ENCODE measurements at regions not wholly inside any gene's neighbourhood (a gene's known extent, or its start where the extent isn't known, plus 50 kb on each side); places are given as distances from the start of the nearest gene placed in this dataset.

DNA sequence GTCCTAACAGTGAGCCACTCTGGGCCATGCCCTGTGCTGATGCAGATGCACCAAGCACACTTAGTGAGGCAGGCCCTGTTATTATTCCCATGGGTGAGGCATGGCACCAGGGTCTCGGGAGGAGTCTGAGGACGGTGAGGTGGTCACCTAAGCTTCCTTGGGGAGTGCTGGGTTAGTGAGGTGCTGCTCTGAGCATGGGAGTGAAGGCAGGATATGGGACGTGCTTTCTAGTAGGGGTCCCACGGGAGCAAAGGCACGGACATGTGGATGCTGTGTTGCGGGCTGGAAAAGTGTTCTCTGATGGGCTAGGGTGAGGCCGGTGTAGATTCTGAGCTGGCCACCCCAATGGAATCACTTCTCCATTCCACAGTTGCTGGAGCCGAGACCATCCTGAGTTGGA, 77.5 kb upstream of the CSF3R start:
- H3K79me2 ChIP-seq (ENCODE audit: control insufficient read depth in 1 of 2, insufficient read depth in 2 of 2, low read length in 2 of 2) = no peaks in the 10 kb centered on the region
- H2BK120ac ChIP-seq (replicated peaks; ENCODE audit: low read depth, low read length) = no peak overlapping the region
- H2BK5ac ChIP-seq (ENCODE audit: low read depth, low read length) = no peak overlapping the region
- H3K9ac ChIP-seq (replicated peaks in 1 of 4; ENCODE audit: extremely low read depth in 1 of 4, low read depth in 3 of 4, low read length in 3 of 4) = no peak overlapping the region
- peaks cover 2% of the 10 kb centered on the region; the same call in 1 of the 2 replicates for H3K23me2 ChIP-seq (ENCODE audit: low read depth, low read length)
- DNase-seq (ENCODE audit: low read depth in 1 of 2, low spot score in 2 of 2) = no peak
- no peak overlapping the region for H3K14ac ChIP-seq (ENCODE audit: insufficient read length)
- H2BK12ac ChIP-seq (ENCODE audit: low read depth, low read length) = no peak overlapping the region
- no peak overlapping the region for H3K56ac ChIP-seq (replicated peaks; ENCODE audit: insufficient read length, low read depth, low read length)
- no peak for FAIRE-seq
- H2AFZ ChIP-seq (ENCODE audit: low read length) = no peak overlapping the region
- no peak overlapping the region for H2BK20ac ChIP-seq (ENCODE audit: low read length)
- no peak overlapping the region for H3K4ac ChIP-seq (replicated peaks; ENCODE audit: insufficient read length, low read depth, low read length)
- H3K9me3 ChIP-seq (ENCODE audit: insufficient read depth in 2 of 2, low read depth in 1 of 2, low read length in 1 of 2) = no peaks in the 10 kb centered on the region
- no peak overlapping the region for H3K4me2 ChIP-seq (ENCODE audit: insufficient read depth in 1 of 2, low read depth in 2 of 2, low read length in 2 of 2)
- ChIA-PET CTCF (ENCODE audit: partially characterized antibody) (interaction anchor here (1.0 to 11.8 kb wide), 6 partner anchors 14 to 875 kb away, joined by 3 to 125 read pairs (median 4); no protein-coding TSS in a partner anchor), POLR2A (ENCODE audit: partially characterized antibody) (no interaction called here)
- TF ChIP-seq, protein P1, sequence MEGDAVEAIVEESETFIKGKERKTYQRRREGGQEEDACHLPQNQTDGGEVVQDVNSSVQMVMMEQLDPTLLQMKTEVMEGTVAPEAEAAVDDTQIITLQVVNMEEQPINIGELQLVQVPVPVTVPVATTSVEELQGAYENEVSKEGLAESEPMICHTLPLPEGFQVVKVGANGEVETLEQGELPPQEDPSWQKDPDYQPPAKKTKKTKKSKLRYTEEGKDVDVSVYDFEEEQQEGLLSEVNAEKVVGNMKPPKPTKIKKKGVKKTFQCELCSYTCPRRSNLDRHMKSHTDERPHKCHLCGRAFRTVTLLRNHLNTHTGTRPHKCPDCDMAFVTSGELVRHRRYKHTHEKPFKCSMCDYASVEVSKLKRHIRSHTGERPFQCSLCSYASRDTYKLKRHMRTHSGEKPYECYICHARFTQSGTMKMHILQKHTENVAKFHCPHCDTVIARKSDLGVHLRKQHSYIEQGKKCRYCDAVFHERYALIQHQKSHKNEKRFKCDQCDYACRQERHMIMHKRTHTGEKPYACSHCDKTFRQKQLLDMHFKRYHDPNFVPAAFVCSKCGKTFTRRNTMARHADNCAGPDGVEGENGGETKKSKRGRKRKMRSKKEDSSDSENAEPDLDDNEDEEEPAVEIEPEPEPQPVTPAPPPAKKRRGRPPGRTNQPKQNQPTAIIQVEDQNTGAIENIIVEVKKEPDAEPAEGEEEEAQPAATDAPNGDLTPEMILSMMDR (IDR thresholded peaks at IDR 0.05; ENCODE audit: control extremely low read depth in 1 of 3, insufficient read depth in 1 of 3, low read depth in 1 of 3, low read length in 3 of 3) = no peak
- 0 out of 2 replicates have a peak overlapping the region, but pooled peaks have one; percentile 15 for H2AK5ac ChIP-seq (ENCODE audit: low read depth, low read length)
- no peak overlapping the region for H3K23ac ChIP-seq (ENCODE audit: insufficient read length)
- H3K4me1 ChIP-seq (replicated peaks in 1 of 4; ENCODE audit: control insufficient read depth in 3 of 4, insufficient read depth in 4 of 4, low read length in 3 of 4) = no peaks in the 10 kb centered on the region
- H4K5ac ChIP-seq (ENCODE audit: insufficient read length, low read depth, low read length) = no peak overlapping the region
- H3K4me3 ChIP-seq (ENCODE audit: extremely low read depth in 1 of 4, insufficient read depth in 2 of 4, low read depth in 3 of 4, low read length in 4 of 4) = no peak overlapping the region
- H4K20me1 ChIP-seq (replicated peaks in 1 of 2; ENCODE audit: control insufficient read depth in 1 of 2, insufficient read depth in 2 of 2, low read length in 2 of 2) = peaks cover 0 to 2% of the 10 kb centered on the region in 2 experiments
- H4K8ac ChIP-seq (ENCODE audit: extremely low read depth, insufficient read depth, low read length) = no peak overlapping the region; the same call in 1 of the 2 replicates
- H3K18ac ChIP-seq (ENCODE audit: extremely low read depth, low read length) = no peak overlapping the region
- H3K79me1 ChIP-seq (ENCODE audit: low read depth, low read length) = no peaks in the 10 kb centered on the region
- H3K36me3 ChIP-seq (ENCODE audit: control insufficient read depth in 2 of 4, insufficient read depth in 4 of 4, low read length in 3 of 4) = no peaks in the 10 kb centered on the region
- no peaks in the 10 kb centered on the region; a peak in 1 of 7 replicates for H3K27me3 ChIP-seq (replicated peaks in 1 of 4; ENCODE audit: control insufficient read depth in 3 of 4, extremely low read depth in 1 of 4, insufficient read depth in 3 of 4, low read length in 3 of 4)
- H4K91ac ChIP-seq (replicated peaks; ENCODE audit: insufficient read length, low read length) = no peak overlapping the region
- no peak overlapping the region for H3K27ac ChIP-seq (ENCODE audit: low read depth, low read length)
- no peak overlapping the region for H2BK15ac ChIP-seq (ENCODE audit: low read length)
- WGBS, 2 experiments (ENCODE audit: extremely low coverage in 1 of 2, insufficient coverage in 1 of 2, insufficient read length in 1 of 2, insufficient replicate concordance in 2 of 2, low coverage in 1 of 2, low lambda C conversion rate in 2 of 2, missing lambda C conversion rate in 1 of 2) = 90% methylated on average over 8 of the region's 8 CpGs; no CpG with 5 or more reads in 1 of the 2 experiments

All from H1 (cell line).